ENCODE measurements at regions not wholly inside any gene's neighbourhood (a gene's known extent, or its start where the extent isn't known, plus 50 kb on each side); places are given as distances from the start of the nearest gene placed in this dataset.

DNA sequence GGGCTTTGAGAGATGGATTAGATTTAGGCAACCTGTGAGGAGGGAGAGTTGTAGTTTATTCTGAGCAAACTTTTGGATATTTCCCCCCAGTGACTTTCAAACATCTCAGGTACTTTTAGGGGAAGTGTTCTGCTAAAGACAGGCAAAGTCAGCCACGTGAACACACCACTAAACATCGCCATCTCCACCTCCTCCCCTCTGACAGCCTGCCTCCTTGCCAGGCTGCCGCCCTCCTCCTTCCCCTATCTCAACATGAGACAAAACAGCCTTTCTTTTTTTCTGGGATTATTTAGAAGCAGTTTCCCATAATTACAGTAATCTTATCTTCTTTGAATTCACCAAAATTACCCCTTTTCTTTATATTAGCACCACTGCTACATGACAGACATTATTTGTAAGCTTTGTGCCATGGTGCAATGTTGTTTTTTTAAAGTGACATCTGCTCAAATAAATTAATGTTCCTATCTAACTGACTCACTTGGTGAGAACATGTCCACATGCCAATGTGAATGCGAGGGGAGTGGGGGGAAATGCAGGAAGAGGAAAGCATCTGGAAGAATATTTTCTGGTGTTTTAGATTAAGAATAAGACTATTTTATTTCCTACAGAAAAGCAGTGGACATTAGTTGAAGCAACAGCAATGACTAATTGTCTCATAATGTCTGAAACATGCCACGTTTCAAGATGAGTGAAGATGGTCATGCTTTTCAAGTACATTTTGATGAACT lies 147.8 kb upstream of the ATP1B1 start:
- no peak for DNase-seq
- Histone ChIP-seq H3K79me2 (ENCODE audit: insufficient read depth, low read length) (no peaks in the 10 kb centered on the region), H3K9me3 (ENCODE audit: insufficient read depth, low read length, severe bottlenecking) (no peaks in the 10 kb centered on the region), H3K36me3 (ENCODE audit: insufficient read depth, low read length) (no peaks in the 10 kb centered on the region), H3K4me1 (ENCODE audit: insufficient read depth, low read length) (no peaks in the 10 kb centered on the region), H3K27me3 (ENCODE audit: insufficient read depth, low read length, poor library complexity) (no peaks in the 10 kb centered on the region), H3K4me3 (ENCODE audit: low read depth in 1 of 2, low read length in 2 of 2) (no peak overlapping the region), H3K9ac (ENCODE audit: low read depth, low read length) (no peak overlapping the region), H4K20me1 (ENCODE audit: insufficient read depth, low read length) (no peaks in the 10 kb centered on the region), H3K27ac (ENCODE audit: low read length) (no peak overlapping the region), H2AFZ (ENCODE audit: low read depth, low read length) (no peak overlapping the region), H3K4me2 (ENCODE audit: insufficient read depth, low read length) (no peak overlapping the region)
- ATAC-seq (ENCODE audit: insufficient read depth, low read depth) = no peak
- TF ChIP-seq EZH2 (IDR thresholded peaks at IDR 0.05; ENCODE audit: borderline replicate concordance, low read depth, low read length, severe bottlenecking) = no peak
- TF ChIP-seq, protein P1, sequence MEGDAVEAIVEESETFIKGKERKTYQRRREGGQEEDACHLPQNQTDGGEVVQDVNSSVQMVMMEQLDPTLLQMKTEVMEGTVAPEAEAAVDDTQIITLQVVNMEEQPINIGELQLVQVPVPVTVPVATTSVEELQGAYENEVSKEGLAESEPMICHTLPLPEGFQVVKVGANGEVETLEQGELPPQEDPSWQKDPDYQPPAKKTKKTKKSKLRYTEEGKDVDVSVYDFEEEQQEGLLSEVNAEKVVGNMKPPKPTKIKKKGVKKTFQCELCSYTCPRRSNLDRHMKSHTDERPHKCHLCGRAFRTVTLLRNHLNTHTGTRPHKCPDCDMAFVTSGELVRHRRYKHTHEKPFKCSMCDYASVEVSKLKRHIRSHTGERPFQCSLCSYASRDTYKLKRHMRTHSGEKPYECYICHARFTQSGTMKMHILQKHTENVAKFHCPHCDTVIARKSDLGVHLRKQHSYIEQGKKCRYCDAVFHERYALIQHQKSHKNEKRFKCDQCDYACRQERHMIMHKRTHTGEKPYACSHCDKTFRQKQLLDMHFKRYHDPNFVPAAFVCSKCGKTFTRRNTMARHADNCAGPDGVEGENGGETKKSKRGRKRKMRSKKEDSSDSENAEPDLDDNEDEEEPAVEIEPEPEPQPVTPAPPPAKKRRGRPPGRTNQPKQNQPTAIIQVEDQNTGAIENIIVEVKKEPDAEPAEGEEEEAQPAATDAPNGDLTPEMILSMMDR (IDR thresholded peaks at IDR 0.05; ENCODE audit: borderline replicate concordance, extremely low read depth, low read length, poor library complexity, severe bottlenecking) = no peak

DNA sequence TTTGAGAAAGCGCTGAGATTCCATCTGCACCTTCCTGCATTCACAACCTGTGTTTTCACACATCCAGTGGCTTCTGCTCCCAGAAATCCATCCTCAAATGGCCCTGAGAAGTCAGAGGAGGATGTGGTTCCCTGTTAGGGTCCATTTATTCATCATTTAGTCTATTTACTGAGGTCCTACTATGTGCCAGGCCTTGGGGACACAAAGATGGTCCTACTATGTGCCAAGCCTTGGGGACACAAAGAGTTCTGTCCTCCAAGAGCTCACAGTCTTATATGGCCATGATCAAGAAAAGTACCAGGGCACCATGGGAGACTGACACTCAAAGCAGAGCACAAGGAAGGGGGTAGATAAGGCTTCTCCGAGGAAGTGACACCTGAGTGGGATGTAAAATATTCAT lies 147.1 kb upstream of the ATP1B1 start:
- H3K4me2 ChIP-seq (ENCODE audit: insufficient read depth, low read length) = no peak overlapping the region
- H3K27ac ChIP-seq (ENCODE audit: low read length) = no peak overlapping the region
- no peak overlapping the region for H2AFZ ChIP-seq (ENCODE audit: low read depth, low read length)
- ATAC-seq (ENCODE audit: insufficient read depth, low read depth) = no peak
- no peak overlapping the region for H3K4me3 ChIP-seq (ENCODE audit: low read depth in 1 of 2, low read length in 2 of 2)
- H4K20me1 ChIP-seq (ENCODE audit: insufficient read depth, low read length) = no peaks in the 10 kb centered on the region
- H3K79me2 ChIP-seq (ENCODE audit: insufficient read depth, low read length) = no peaks in the 10 kb centered on the region
- H3K4me1 ChIP-seq (ENCODE audit: insufficient read depth, low read length) = no peaks in the 10 kb centered on the region
- no peaks in the 10 kb centered on the region for H3K9me3 ChIP-seq (ENCODE audit: insufficient read depth, low read length, severe bottlenecking)
- no peaks in the 10 kb centered on the region for H3K36me3 ChIP-seq (ENCODE audit: insufficient read depth, low read length)
- TF ChIP-seq, protein P1 (IDR thresholded peaks at IDR 0.05; ENCODE audit: borderline replicate concordance, extremely low read depth, low read length, poor library complexity, severe bottlenecking) = no peak
- no peak for TF ChIP-seq EZH2 (IDR thresholded peaks at IDR 0.05; ENCODE audit: borderline replicate concordance, low read depth, low read length, severe bottlenecking)
- H3K9ac ChIP-seq (ENCODE audit: low read depth, low read length) = no peak overlapping the region
- no peaks in the 10 kb centered on the region for H3K27me3 ChIP-seq (ENCODE audit: insufficient read depth, low read length, poor library complexity)
- no peak for DNase-seq

DNA sequence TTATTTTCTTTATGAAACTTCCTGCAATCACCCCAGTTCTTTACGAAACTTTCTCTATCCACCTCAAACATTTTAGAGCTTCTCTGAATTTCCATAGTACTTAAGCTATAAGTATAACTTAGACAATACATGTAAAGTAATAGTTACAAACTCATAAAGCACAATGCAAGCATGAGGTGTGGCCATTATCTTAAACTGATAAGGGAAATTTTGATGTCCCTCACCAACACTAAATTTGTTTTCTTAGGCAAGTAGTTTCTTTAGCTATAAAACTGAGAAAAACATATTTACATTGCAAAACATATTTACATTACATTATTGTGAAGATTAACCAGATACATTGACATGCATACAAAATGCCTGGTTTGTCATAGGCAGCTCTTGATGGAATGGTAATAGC lies 146.4 kb upstream of the ATP1B1 start:
- no peak for ATAC-seq (ENCODE audit: insufficient read depth, low read depth)
- Histone ChIP-seq H3K27ac (ENCODE audit: low read length) (no peak overlapping the region), H3K36me3 (ENCODE audit: insufficient read depth, low read length) (no peaks in the 10 kb centered on the region), H2AFZ (ENCODE audit: low read depth, low read length) (no peak overlapping the region), H4K20me1 (ENCODE audit: insufficient read depth, low read length) (no peaks in the 10 kb centered on the region), H3K9ac (ENCODE audit: low read depth, low read length) (no peak overlapping the region), H3K4me2 (ENCODE audit: insufficient read depth, low read length) (no peak overlapping the region), H3K79me2 (ENCODE audit: insufficient read depth, low read length) (no peaks in the 10 kb centered on the region), H3K9me3 (ENCODE audit: insufficient read depth, low read length, severe bottlenecking) (no peaks in the 10 kb centered on the region), H3K27me3 (ENCODE audit: insufficient read depth, low read length, poor library complexity) (no peaks in the 10 kb centered on the region), H3K4me1 (ENCODE audit: insufficient read depth, low read length) (no peaks in the 10 kb centered on the region), H3K4me3 (ENCODE audit: low read depth in 1 of 2, low read length in 2 of 2) (no peak overlapping the region)
- no peak for DNase-seq
- TF ChIP-seq, protein P1 (IDR thresholded peaks at IDR 0.05; ENCODE audit: borderline replicate concordance, extremely low read depth, low read length, poor library complexity, severe bottlenecking) = no peak
